ENCODE measurements at regions not wholly inside any gene's neighbourhood (a gene's known extent, or its start where the extent isn't known, plus 50 kb on each side); places are given as distances from the start of the nearest gene placed in this dataset.

GRCh38 chr10:124228471-124228870, 135.1 kb upstream of the CHST15 start:
- TF ChIP-seq REST (IDR thresholded peaks at IDR 0.05; ENCODE audit: unreplicated experiment) (no peak), CTCF (conservative IDR thresholded peaks at IDR 0.05; ENCODE audit: low read depth in 2 of 2) (no peak), EZH2 (IDR thresholded peaks at IDR 0.05; ENCODE audit: low read depth, unreplicated experiment) (no peak), POLR2AphosphoS5 (IDR thresholded peaks at IDR 0.05; ENCODE audit: low read depth) (no peak), EZH2phosphoT487 (IDR thresholded peaks at IDR 0.05; ENCODE audit: unreplicated experiment) (no peak), NANOG (IDR thresholded peaks at IDR 0.05; ENCODE audit: borderline replicate concordance) (no peak), CREB1 (CRISPR knock-in tag; IDR thresholded peaks at IDR 0.05; ENCODE audit: low read depth) (no peak), ZNF462 (CRISPR knock-in tag; IDR thresholded peaks at IDR 0.05) (no peak), ZNF331 (CRISPR knock-in tag; IDR thresholded peaks at IDR 0.05; ENCODE audit: low read depth) (no peak), JUNB (IDR thresholded peaks at IDR 0.05; ENCODE audit: unreplicated experiment) (no peak), STAT1 (IDR thresholded peaks at IDR 0.05; ENCODE audit: unreplicated experiment) (no peak), ETS1 (IDR thresholded peaks at IDR 0.05) (no peak), ZNF114 (CRISPR knock-in tag; IDR thresholded peaks at IDR 0.05) (no peak)
